WI38 (cell line): ENCODE measurements at regions not wholly inside any gene's neighbourhood (a gene's known extent, or its start where the extent isn't known, plus 50 kb on each side); places are given as distances from the start of the nearest gene placed in this dataset.

ENCODE experiments used
- H3K4me3 ChIP-seq: 2 replicates; pipeline ENCODE4 v1.5.1; 2011; ENCODE audit warnings: low read depth, mild to moderate bottlenecking, control low read depth, low read length
- CTCF ChIP-seq: IDR thresholded peaks from 2 replicates; pipeline ENCODE4 v1.5.1; 2012; ENCODE audit warnings: low read depth, mild to moderate bottlenecking, control low read depth, low read length

- no peak overlapping the region for H3K4me3 ChIP-seq
- TF ChIP-seq CTCF, result no peak
Measured at GRCh38 chr13:106331116-106331515, 204.3 kb downstream of the EFNB2 start.

GRCh38 chr13:106329941-106330340 is 205.5 kb downstream of the EFNB2 start:
- TF ChIP-seq CTCF, result no peak
- H3K4me3 ChIP-seq, result no peak overlapping the region

DNA sequence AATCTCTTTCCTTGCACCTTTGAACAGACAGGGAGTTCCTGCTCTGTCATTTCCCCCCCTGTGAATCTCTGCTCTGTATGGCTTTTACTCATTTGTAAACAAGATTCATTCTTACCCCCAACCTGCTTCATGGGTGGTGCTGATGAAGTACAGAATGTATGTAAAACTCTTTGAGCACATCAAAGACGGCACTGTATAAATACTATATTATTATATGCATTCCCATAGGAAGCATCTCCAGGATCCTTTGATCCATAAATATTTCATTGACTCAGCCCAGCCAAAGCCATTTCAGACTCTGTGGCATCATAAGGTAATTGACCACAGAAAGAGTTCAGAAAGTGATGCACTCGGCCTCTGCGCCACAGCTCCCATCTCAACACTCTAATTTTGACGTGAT is 208.7 kb downstream of the EFNB2 start:
- no peak for TF ChIP-seq CTCF
- no peak overlapping the region for H3K4me3 ChIP-seq

GRCh38 chr13:106324444-106324843 is 211.0 kb downstream of the EFNB2 start:
- TF ChIP-seq CTCF, result no peak
- no peak overlapping the region for H3K4me3 ChIP-seq

DNA sequence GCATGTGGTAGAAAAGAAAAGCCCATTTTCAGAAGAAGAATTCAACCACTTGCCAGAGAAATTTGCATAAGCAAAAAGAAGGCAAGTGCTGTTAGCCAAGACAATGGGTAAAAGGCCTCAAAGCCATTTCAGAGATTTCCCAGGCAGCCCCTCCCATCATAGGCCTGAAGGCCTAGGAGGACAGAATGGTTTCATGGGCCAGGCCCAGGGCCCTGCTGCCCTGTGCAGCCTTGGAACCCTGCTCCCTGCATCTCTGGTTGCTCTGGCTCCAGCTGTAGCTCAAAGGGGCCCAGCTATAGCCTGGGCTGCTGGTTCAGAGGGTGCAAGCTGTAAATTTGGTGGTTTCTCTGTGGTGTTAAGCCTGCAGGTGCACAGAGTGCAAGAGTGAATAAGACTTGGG is 212.8 kb downstream of the EFNB2 start:
- no peak overlapping the region for H3K4me3 ChIP-seq
- no peak for TF ChIP-seq CTCF

DNA sequence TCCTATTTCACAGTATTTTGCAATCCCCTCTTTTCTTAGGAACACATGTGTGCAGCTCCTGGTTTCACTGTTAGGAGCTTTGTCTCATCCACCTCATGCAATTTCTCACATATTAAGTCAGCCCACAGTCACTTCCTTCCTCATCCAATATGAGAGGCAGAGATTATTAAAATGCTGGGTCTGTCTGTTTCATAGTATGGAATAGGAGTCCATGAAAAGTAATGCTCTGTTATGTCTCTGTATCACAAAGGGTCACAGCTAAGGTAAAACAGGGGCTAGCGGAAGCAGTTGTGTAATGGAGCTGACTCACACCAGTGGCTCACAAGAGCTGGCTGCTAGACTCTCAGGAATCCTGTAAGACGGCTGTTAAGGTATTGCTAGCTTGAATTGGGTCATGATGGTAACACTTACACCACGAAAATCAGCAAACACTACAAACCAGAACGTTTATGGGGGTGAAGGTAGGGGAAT is 216.5 kb downstream of the EFNB2 start:
- H3K4me3 ChIP-seq, result no peak overlapping the region
- TF ChIP-seq CTCF, result no peak

GRCh38 chr13:106314417-106314816 is 221.0 kb downstream of the EFNB2 start:
- no peak for TF ChIP-seq CTCF

More at GRCh38 chr13:106314417-106314816, 221.0 kb downstream of the EFNB2 start:
- H3K4me3 ChIP-seq, result no peak overlapping the region
